D721Med (cell line): ENCODE measurements at regions not wholly inside any gene's neighbourhood (a gene's known extent, or its start where the extent isn't known, plus 50 kb on each side); places are given as distances from the start of the nearest gene placed in this dataset.
"Not testable (repeated sequence)": the region's sequence is repeated elsewhere in the genome, so short reads cannot be mapped to it uniquely, and the experiment has no call there.

ENCODE experiments used
- DNase-seq: peaks from one replicate; pipeline ENCODE4 v3.0.0; 2011; ENCODE audit warnings: low spot score; ENCODE audit not compliant: insufficient read length
- FAIRE-seq: peaks from 2 replicates; lab custom pipeline; 2011; peaks lifted over from hg19 to GRCh38; lab: Jason Lieb, UNC
- CTCF ChIP-seq: IDR thresholded peaks from 2 replicates; pipeline ENCODE4 v1.5.1; 2012; ENCODE audit warnings: mild to moderate bottlenecking, control low read depth; ENCODE audit not compliant: insufficient read depth; ENCODE audit errors: missing control alignments

- FAIRE-seq (no peak), DNase-seq (no peak)
- no peak for TF ChIP-seq CTCF
These were observed 726.0 kb downstream of the C4orf33 start for GRCh38 chr4:129821963-129822362.

GRCh38 chr4:129822701-129823100 lies 726.7 kb downstream of the C4orf33 start:
- TF ChIP-seq CTCF = no peak
- FAIRE-seq (no peak), DNase-seq (no peak)

GRCh38 chr4:129823105-129823504 lies 727.2 kb downstream of the C4orf33 start:
- FAIRE-seq (no peak), DNase-seq (no peak)
- TF ChIP-seq CTCF = no peak

- no peak for TF ChIP-seq CTCF
- no peak for DNase-seq
- FAIRE-seq = no peak
These were observed 733.4 kb downstream of the C4orf33 start for GRCh38 chr4:129829373-129829772.

GRCh38 chr4:129839687-129840086 lies 743.7 kb downstream of the C4orf33 start:
- DNase-seq (no peak), FAIRE-seq (no peak)
- no peak for TF ChIP-seq CTCF

- FAIRE-seq = peak; percentile 64
- no peak for DNase-seq
- no peak for TF ChIP-seq CTCF
These were observed 746.1 kb downstream of the C4orf33 start for GRCh38 chr4:129842096-129842495.

- no peak for DNase-seq
- no peak for TF ChIP-seq CTCF
- FAIRE-seq = no peak
These were observed 756.5 kb downstream of the C4orf33 start for GRCh38 chr4:129852434-129852833.

- not testable (repeated sequence) for DNase-seq, FAIRE-seq
These were observed 757.9 kb downstream of the C4orf33 start for GRCh38 chr4:129853685-129854467.
